Ishikawa (cell line): ENCODE measurements at regions not wholly inside any gene's neighbourhood (a gene's known extent, or its start where the extent isn't known, plus 50 kb on each side); places are given as distances from the start of the nearest gene placed in this dataset.

Experiments used
- CEBPB ChIP-seq: IDR thresholded peaks from 2 replicates; pipeline ENCODE4 v1.6.1; 2012
- CREB1 ChIP-seq: IDR thresholded peaks from 2 replicates; pipeline ENCODE4 v1.6.1; 2012; ENCODE audit warnings: low read depth
- EGR1 ChIP-seq: IDR thresholded peaks from 2 replicates; pipeline ENCODE4 v1.6.1; 2012
- EP300 ChIP-seq: IDR thresholded peaks from 2 replicates; pipeline ENCODE4 v1.6.1; 2012; ENCODE audit warnings: borderline replicate concordance
- FOXM1 ChIP-seq: IDR thresholded peaks from 2 replicates; pipeline ENCODE4 v1.6.1; 2012; ENCODE audit warnings: low read depth, borderline replicate concordance
- MAX ChIP-seq: IDR thresholded peaks from 2 replicates; pipeline ENCODE4 v1.6.1; 2012
- RAD21 ChIP-seq: IDR thresholded peaks from 2 replicates; pipeline ENCODE4 v1.6.1; 2012; ENCODE audit warnings: low read depth
- REST ChIP-seq: IDR thresholded peaks from 2 replicates; pipeline ENCODE4 v1.6.1; 2012; ENCODE audit warnings: low read depth, mild to moderate bottlenecking
- TAF1 ChIP-seq: IDR thresholded peaks from 2 replicates; pipeline ENCODE4 v1.6.1; 2012; ENCODE audit warnings: low read depth, mild to moderate bottlenecking
- TCF12 ChIP-seq: IDR thresholded peaks from 2 replicates; pipeline ENCODE4 v1.6.1; 2012; ENCODE audit warnings: low read depth
- YY1 ChIP-seq: IDR thresholded peaks from 2 replicates; pipeline ENCODE4 v1.6.1; 2012; ENCODE audit warnings: low read depth
- ZBTB7A ChIP-seq: IDR thresholded peaks from 2 replicates; pipeline ENCODE4 v1.6.1; 2012; ENCODE audit warnings: low read depth
- TF ChIP-seq, protein P1 (sequence below): IDR thresholded peaks from 2 replicates; pipeline ENCODE4 v1.6.1; 2012

- TF ChIP-seq MAX (no peak), FOXM1 (no peak), TAF1 (no peak), ZBTB7A (no peak), YY1 (no peak), EP300 (no peak), CEBPB (no peak), RAD21 (no peak), REST (no peak), TCF12 (no peak), EGR1 (no peak), CREB1 (no peak)
- TF ChIP-seq, protein P1, sequence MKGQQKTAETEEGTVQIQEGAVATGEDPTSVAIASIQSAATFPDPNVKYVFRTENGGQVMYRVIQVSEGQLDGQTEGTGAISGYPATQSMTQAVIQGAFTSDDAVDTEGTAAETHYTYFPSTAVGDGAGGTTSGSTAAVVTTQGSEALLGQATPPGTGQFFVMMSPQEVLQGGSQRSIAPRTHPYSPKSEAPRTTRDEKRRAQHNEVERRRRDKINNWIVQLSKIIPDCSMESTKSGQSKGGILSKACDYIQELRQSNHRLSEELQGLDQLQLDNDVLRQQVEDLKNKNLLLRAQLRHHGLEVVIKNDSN = no peak
Measured at GRCh38 chr20:19122395-19122794, 90.0 kb upstream of the SLC24A3 start.
